DND-41 (cell line): ENCODE measurements at regions not wholly inside any gene's neighbourhood (a gene's known extent, or its start where the extent isn't known, plus 50 kb on each side); places are given as distances from the start of the nearest gene placed in this dataset.
A peak's percentile ranks its signal among the peaks of the same experiment; 100 is the strongest.

Experiments
- ATAC-seq: fragments of 200-7000 bp; cut with Tn5 transposase; 3 replicates; pipeline ENCODE4 v1.9.1; 2021; ENCODE audit warnings: low read depth; ENCODE audit not compliant: insufficient read depth
- DNase-seq: peaks from one replicate; pipeline ENCODE4 v3.0.0-alpha.2; 2020
- H2AFZ ChIP-seq: 2 replicates; pipeline ENCODE4 v1.6.0; 2012; ENCODE audit warnings: low read depth, low read length
- H3K27ac ChIP-seq: 2 replicates; pipeline ENCODE4 v1.5.1; 2012; ENCODE audit warnings: low read length, inconsistent platforms
- H3K27me3 ChIP-seq: fragments of 200-600 bp; sonication (generic); 2 replicates; pipeline ENCODE4 v1.6.0; 2012; ENCODE audit warnings: low read length, mild to moderate bottlenecking, inconsistent platforms; ENCODE audit not compliant: insufficient read depth, poor library complexity
- H3K36me3 ChIP-seq: 2 replicates; pipeline ENCODE4 v1.5.1; 2012; ENCODE audit warnings: low read length, inconsistent platforms; ENCODE audit not compliant: insufficient read depth
- H3K4me1 ChIP-seq: 2 replicates; pipeline ENCODE4 v1.5.1; 2012; ENCODE audit warnings: mild to moderate bottlenecking, low read length; ENCODE audit not compliant: insufficient read depth
- H3K4me2 ChIP-seq: 2 replicates; pipeline ENCODE4 v1.6.0; 2012; ENCODE audit warnings: mild to moderate bottlenecking, moderate library complexity, low read length, inconsistent platforms; ENCODE audit not compliant: insufficient read depth
- H3K4me3 ChIP-seq, 2 experiments: fragments of 200-600 bp in 1 of 2; shearing (Covaris generic) in 1 of 2; 2 replicates each; pipeline ENCODE4 v1.5.1; 2012 to 2016; ENCODE audit warnings: inconsistent platforms in 2 of 2, low read length in 2 of 2, mild to moderate bottlenecking in 2 of 2, low read depth in 1 of 2, moderate library complexity in 1 of 2
- H3K79me2 ChIP-seq: 2 replicates; pipeline ENCODE4 v1.6.0; 2012; ENCODE audit warnings: low read length, inconsistent platforms; ENCODE audit not compliant: insufficient read depth
- H3K9ac ChIP-seq: 2 replicates; pipeline ENCODE4 v1.6.0; 2012; ENCODE audit warnings: low read depth, mild to moderate bottlenecking, inconsistent platforms, low read length, moderate library complexity
- H3K9me3 ChIP-seq: 2 replicates; pipeline ENCODE4 v1.5.1; 2012; ENCODE audit warnings: low read length, moderate library complexity, mild to moderate bottlenecking, inconsistent platforms; ENCODE audit not compliant: insufficient read depth, severe bottlenecking
- H4K20me1 ChIP-seq: 2 replicates; pipeline ENCODE4 v1.6.0; 2012; ENCODE audit warnings: low read length; ENCODE audit not compliant: insufficient read depth
- CTCF ChIP-seq: IDR thresholded peaks from 2 replicates; pipeline ENCODE4 v1.5.1; 2012; ENCODE audit warnings: borderline replicate concordance, low read length, moderate library complexity, mild to moderate bottlenecking; ENCODE audit not compliant: poor library complexity, severe bottlenecking; ENCODE audit errors: extremely low read depth
- EZH2 ChIP-seq: IDR thresholded peaks from 3 replicates; pipeline ENCODE4 v1.6.1; 2012; ENCODE audit warnings: borderline replicate concordance, low read depth, mild to moderate bottlenecking, moderate library complexity, low read length, inconsistent platforms; ENCODE audit not compliant: severe bottlenecking

- peak; percentile 59 for DNase-seq
- Histone ChIP-seq H3K9me3 (no peaks in the 10 kb centered on the region), H3K4me1 (no peaks in the 10 kb centered on the region), H3K79me2 (no peaks in the 10 kb centered on the region), H2AFZ (no peak overlapping the region), H4K20me1 (no peaks in the 10 kb centered on the region), H3K9ac (no peak overlapping the region), H3K4me3 (no peak overlapping the region), H3K36me3 (no peaks in the 10 kb centered on the region), H3K27ac (no peak overlapping the region), H3K4me2 (no peak overlapping the region), H3K27me3 (no peaks in the 10 kb centered on the region)
- ATAC-seq = peak; percentile 78
- TF ChIP-seq EZH2 = no peak
- TF ChIP-seq CTCF = peak; percentile 71
These were observed 140.1 kb upstream of the FMN2 start for GRCh38 chr1:239951511-239952140.

GRCh38 chr1:239952348-239953308 lies 139.1 kb upstream of the FMN2 start:
- peak; percentile 51 for TF ChIP-seq CTCF
- TF ChIP-seq EZH2 = no peak
- Histone ChIP-seq H3K4me3 (no peak overlapping the region), H3K4me2 (no peak overlapping the region), H4K20me1 (no peaks in the 10 kb centered on the region), H3K4me1 (no peaks in the 10 kb centered on the region), H3K27me3 (no peaks in the 10 kb centered on the region), H3K36me3 (no peaks in the 10 kb centered on the region), H3K27ac (no peak overlapping the region), H3K79me2 (no peaks in the 10 kb centered on the region), H2AFZ (peak overlapping the region; percentile 26; the same call in 1 of the 2 replicates), H3K9me3 (no peaks in the 10 kb centered on the region), H3K9ac (no peak overlapping the region)
- ATAC-seq (no peak), DNase-seq (no peak)

- H3K79me2 ChIP-seq = no peaks in the 10 kb centered on the region
- H3K36me3 ChIP-seq = no peaks in the 10 kb centered on the region
- no peaks in the 10 kb centered on the region for H3K27me3 ChIP-seq
- H3K4me3 ChIP-seq = no peak overlapping the region
- H4K20me1 ChIP-seq = no peaks in the 10 kb centered on the region
- TF ChIP-seq EZH2 (no peak), CTCF (no peak)
- H3K9me3 ChIP-seq = no peaks in the 10 kb centered on the region
- H2AFZ ChIP-seq = no peak overlapping the region
- H3K27ac ChIP-seq = no peak overlapping the region
- H3K9ac ChIP-seq = no peak overlapping the region
- ATAC-seq = no peak
- DNase-seq = no peak
- H3K4me2 ChIP-seq = no peak overlapping the region
- no peaks in the 10 kb centered on the region for H3K4me1 ChIP-seq
These were observed 136.8 kb upstream of the FMN2 start for GRCh38 chr1:239954836-239955235.
